Epithelial cell of prostate (primary cell): ENCODE measurements at regions not wholly inside any gene's neighbourhood (a gene's known extent, or its start where the extent isn't known, plus 50 kb on each side); places are given as distances from the start of the nearest gene placed in this dataset.
"Not testable (repeated sequence)": the region's sequence is repeated elsewhere in the genome, so short reads cannot be mapped to it uniquely, and the experiment has no call there.

Experiments
- DNase-seq: peaks from one replicate; pipeline ENCODE4 v3.0.0-alpha.2; 2011; ENCODE audit warnings: low read depth, low spot score
- H3K27ac ChIP-seq: fragments of 450-650 bp; 2 replicates; pipeline ENCODE4 v1.5.1; 2017; ENCODE audit warnings: mild to moderate bottlenecking

- no peak overlapping the region for H3K27ac ChIP-seq
- no peak for DNase-seq
Observed at GRCh38 chr3:106277731-106278130, 408.9 kb upstream of the CBLB start.

- H3K27ac ChIP-seq, result no peak overlapping the region
- no peak for DNase-seq
Observed at GRCh38 chr3:106281221-106281620, 412.4 kb upstream of the CBLB start.

GRCh38 chr3:106282943-106283342 lies 414.1 kb upstream of the CBLB start:
- H3K27ac ChIP-seq, result no peak overlapping the region
- DNase-seq, result no peak

- no peak for DNase-seq
Observed at GRCh38 chr3:106288781-106289180, 420.0 kb upstream of the CBLB start.

GRCh38 chr3:106290304-106290997 lies 421.6 kb upstream of the CBLB start:
- H3K27ac ChIP-seq, result no peak overlapping the region

More at GRCh38 chr3:106288781-106289180, 420.0 kb upstream of the CBLB start:
- H3K27ac ChIP-seq, result no peak overlapping the region

GRCh38 chr3:106293161-106293560 lies 424.3 kb upstream of the CBLB start:
- no peak overlapping the region for H3K27ac ChIP-seq
- no peak for DNase-seq

More at GRCh38 chr3:106290304-106290997, 421.6 kb upstream of the CBLB start:
- no peak for DNase-seq

- no peak overlapping the region for H3K27ac ChIP-seq
- no peak for DNase-seq
Observed at GRCh38 chr3:106294121-106294520, 425.3 kb upstream of the CBLB start.

- H3K27ac ChIP-seq, result no peak overlapping the region
- DNase-seq, result no peak
Observed at GRCh38 chr3:106296062-106296461, 427.2 kb upstream of the CBLB start.

GRCh38 chr3:106299300-106300098 lies 430.7 kb upstream of the CBLB start:
- H3K27ac ChIP-seq, result no peak overlapping the region
- DNase-seq, result no peak

GRCh38 chr3:106302451-106303221 lies 433.8 kb upstream of the CBLB start:
- H3K27ac ChIP-seq, result no peak overlapping the region
- DNase-seq, result no peak

- no peak overlapping the region for H3K27ac ChIP-seq
- DNase-seq, result no peak
Observed at GRCh38 chr3:106303766-106304165, 435.0 kb upstream of the CBLB start.

GRCh38 chr3:106305127-106305526 lies 436.3 kb upstream of the CBLB start:
- no peak for DNase-seq
- H3K27ac ChIP-seq, result no peak overlapping the region

GRCh38 chr3:106305882-106306435 lies 437.1 kb upstream of the CBLB start:
- DNase-seq, result no peak
- no peak overlapping the region for H3K27ac ChIP-seq

- DNase-seq, result no peak
- no peak overlapping the region for H3K27ac ChIP-seq
Observed at GRCh38 chr3:106309274-106309673, 440.5 kb upstream of the CBLB start.

GRCh38 chr3:106309798-106310197 lies 441.0 kb upstream of the CBLB start:
- H3K27ac ChIP-seq, DNase-seq: not testable (repeated sequence)

GRCh38 chr3:106317141-106318055 lies 448.6 kb upstream of the CBLB start:
- H3K27ac ChIP-seq, result no peak overlapping the region
- no peak for DNase-seq

GRCh38 chr3:106321438-106321837 lies 452.6 kb upstream of the CBLB start:
- not testable (repeated sequence) for DNase-seq, H3K27ac ChIP-seq

GRCh38 chr3:106323586-106323985 lies 454.8 kb upstream of the CBLB start:
- H3K27ac ChIP-seq, result no peak overlapping the region
- DNase-seq, result no peak

GRCh38 chr3:106326941-106327695 lies 458.3 kb upstream of the CBLB start:
- H3K27ac ChIP-seq, result no peak overlapping the region
- DNase-seq, result no peak
